ENCODE measurements at regions not wholly inside any gene's neighbourhood (a gene's known extent, or its start where the extent isn't known, plus 50 kb on each side); places are given as distances from the start of the nearest gene placed in this dataset.

GRCh38 chr18:78892177-78892576 lies 87.4 kb upstream of the SALL3 start:
- Histone ChIP-seq H3K4me3 (ENCODE audit: low read depth, low read length) (no peak overlapping the region), H3K27me3 (ENCODE audit: control insufficient read depth, insufficient read depth, low read length) (no peaks in the 10 kb centered on the region), H3K36me3 (ENCODE audit: control insufficient read depth, insufficient read depth, low read length) (no peaks in the 10 kb centered on the region)
- ChIA-PET POLR2A (no interaction called here), CTCF (no interaction called here)
- no peak for DNase-seq (ENCODE audit: low read depth)
- TF ChIP-seq, protein P1, sequence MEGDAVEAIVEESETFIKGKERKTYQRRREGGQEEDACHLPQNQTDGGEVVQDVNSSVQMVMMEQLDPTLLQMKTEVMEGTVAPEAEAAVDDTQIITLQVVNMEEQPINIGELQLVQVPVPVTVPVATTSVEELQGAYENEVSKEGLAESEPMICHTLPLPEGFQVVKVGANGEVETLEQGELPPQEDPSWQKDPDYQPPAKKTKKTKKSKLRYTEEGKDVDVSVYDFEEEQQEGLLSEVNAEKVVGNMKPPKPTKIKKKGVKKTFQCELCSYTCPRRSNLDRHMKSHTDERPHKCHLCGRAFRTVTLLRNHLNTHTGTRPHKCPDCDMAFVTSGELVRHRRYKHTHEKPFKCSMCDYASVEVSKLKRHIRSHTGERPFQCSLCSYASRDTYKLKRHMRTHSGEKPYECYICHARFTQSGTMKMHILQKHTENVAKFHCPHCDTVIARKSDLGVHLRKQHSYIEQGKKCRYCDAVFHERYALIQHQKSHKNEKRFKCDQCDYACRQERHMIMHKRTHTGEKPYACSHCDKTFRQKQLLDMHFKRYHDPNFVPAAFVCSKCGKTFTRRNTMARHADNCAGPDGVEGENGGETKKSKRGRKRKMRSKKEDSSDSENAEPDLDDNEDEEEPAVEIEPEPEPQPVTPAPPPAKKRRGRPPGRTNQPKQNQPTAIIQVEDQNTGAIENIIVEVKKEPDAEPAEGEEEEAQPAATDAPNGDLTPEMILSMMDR (IDR thresholded peaks at IDR 0.05; ENCODE audit: insufficient read depth, low read depth, low read length): no peak

DNA sequence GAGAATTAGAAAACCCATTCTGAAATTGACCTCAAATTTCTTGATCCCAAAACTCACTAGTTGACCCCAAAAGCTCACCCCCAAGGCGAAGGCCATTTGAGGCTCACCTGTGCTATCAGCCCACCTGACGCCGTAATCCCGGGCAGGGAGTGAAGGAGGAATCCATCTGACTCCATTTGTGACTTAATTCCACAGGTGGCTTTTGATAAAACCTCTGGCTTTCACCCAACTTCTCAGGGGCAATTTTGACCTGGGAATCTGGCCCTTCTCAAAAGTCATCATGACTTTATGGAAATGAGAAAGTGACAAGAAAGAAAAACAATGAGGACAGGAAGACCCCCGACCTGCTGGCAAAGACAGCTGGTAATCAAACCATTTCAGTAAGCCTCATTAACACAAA lies 86.9 kb upstream of the SALL3 start:
- TF ChIP-seq, protein P1 (IDR thresholded peaks at IDR 0.05; ENCODE audit: insufficient read depth, low read depth, low read length): no peak
- Histone ChIP-seq H3K4me3 (ENCODE audit: low read depth, low read length) (no peak overlapping the region), H3K27me3 (ENCODE audit: control insufficient read depth, insufficient read depth, low read length) (no peaks in the 10 kb centered on the region), H3K36me3 (ENCODE audit: control insufficient read depth, insufficient read depth, low read length) (no peaks in the 10 kb centered on the region)
- POLR2A ChIA-PET: no interaction called here
- CTCF ChIA-PET: no interaction called here
- DNase-seq (ENCODE audit: low read depth): no peak

DNA sequence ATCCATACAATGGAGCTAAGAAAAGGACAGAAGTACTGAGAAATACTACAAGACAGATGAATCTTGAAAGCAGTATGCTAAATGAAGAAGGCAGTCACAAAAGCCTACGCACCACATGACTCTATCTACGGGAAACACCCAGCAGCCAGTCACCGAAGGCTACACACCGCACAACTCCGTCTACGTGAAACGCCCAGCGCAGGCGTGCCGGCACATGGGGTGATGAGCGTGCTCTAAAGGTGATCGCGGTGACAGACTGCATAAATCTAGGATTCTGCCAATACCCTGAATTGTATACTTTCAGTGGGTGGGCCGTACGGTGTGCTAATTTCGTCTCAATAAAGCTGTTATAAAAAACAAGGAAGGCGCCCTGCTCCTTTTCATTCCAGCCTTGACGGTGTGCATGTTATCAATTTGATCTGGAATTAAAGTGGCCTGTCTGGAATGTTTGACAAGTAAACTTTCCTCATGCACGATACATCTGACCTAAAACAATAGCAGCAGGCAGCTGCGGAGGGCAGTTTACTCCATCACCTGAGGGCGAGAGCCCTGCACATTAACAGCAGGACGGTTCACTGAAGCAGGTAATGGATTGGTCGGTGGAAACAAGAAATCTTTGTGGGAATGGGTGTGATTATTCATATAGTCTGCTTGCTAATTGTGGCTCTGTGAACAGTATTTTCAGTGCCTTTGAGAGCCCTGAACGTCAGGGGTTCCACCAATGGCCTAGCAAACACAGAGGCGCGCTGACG lies 86.2 kb upstream of the SALL3 start:
- no peak for DNase-seq (ENCODE audit: low read depth)
- Histone ChIP-seq H3K36me3 (ENCODE audit: control insufficient read depth, insufficient read depth, low read length) (no peaks in the 10 kb centered on the region), H3K4me3 (ENCODE audit: low read depth, low read length) (no peak overlapping the region), H3K27me3 (ENCODE audit: control insufficient read depth, insufficient read depth, low read length) (no peaks in the 10 kb centered on the region)
- ChIA-PET CTCF (no interaction called here), POLR2A (no interaction called here)
- TF ChIP-seq, protein P1 (IDR thresholded peaks at IDR 0.05; ENCODE audit: insufficient read depth, low read depth, low read length): no peak

- no peak overlapping the region for H3K4me3 ChIP-seq (ENCODE audit: low read depth, low read length)
- DNase-seq (ENCODE audit: low read depth): no peak
- POLR2A ChIA-PET: no interaction called here
- TF ChIP-seq, protein P1 (IDR thresholded peaks at IDR 0.05; ENCODE audit: insufficient read depth, low read depth, low read length): no peak
- H3K36me3 ChIP-seq (ENCODE audit: control insufficient read depth, insufficient read depth, low read length): no peaks in the 10 kb centered on the region
- H3K27me3 ChIP-seq (ENCODE audit: control insufficient read depth, insufficient read depth, low read length): no peaks in the 10 kb centered on the region
- CTCF ChIA-PET: no interaction called here
Observed at GRCh38 chr18:78894033-78894305, 85.6 kb upstream of the SALL3 start.

DNA sequence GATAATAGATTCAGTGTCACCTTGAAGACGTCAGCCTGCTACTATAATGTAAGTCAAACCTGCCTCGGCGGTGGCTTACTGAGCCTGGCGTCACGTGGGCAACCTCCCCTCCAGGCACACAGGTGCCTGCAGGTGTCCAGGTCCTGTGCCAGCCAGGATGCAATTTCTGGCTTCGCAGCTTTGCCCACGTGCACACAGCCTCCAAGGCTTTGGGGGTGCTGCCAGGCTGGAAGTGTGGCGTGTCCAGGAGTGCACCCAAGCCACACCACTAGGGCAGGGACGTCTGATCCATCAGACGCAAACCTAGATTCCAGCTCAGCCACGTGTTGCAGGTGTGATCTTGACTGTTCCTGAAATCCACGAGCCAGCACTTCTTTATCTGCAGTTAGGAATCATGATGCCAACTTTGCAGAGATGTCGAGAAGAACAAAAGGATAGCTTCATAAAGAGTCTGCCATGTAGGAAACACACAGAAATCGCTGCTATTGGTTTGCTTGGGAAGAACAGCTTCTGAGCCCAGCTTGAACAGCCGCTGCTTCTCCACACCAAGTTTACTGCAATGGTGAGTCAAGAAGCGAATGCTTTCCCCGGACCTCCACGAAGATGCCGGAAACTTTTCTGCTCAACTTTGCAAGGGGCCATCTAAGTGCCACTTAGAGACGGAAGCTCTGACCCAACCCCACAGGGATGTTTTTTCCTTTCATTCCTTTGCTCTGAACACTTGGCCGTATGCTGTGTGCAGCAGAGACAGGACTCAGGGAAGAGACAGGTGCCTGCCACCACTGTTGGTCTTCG lies 84.2 kb upstream of the SALL3 start:
- CTCF ChIA-PET: no interaction called here
- H3K36me3 ChIP-seq (ENCODE audit: control insufficient read depth, insufficient read depth, low read length): no peaks in the 10 kb centered on the region

More for the DNA sequence above, 84.2 kb upstream of the SALL3 start:
- TF ChIP-seq, protein P1 (IDR thresholded peaks at IDR 0.05; ENCODE audit: insufficient read depth, low read depth, low read length): no peak
- no peak for DNase-seq (ENCODE audit: low read depth)
- POLR2A ChIA-PET: no interaction called here
- Histone ChIP-seq H3K27me3 (ENCODE audit: control insufficient read depth, insufficient read depth, low read length) (no peaks in the 10 kb centered on the region), H3K4me3 (ENCODE audit: low read depth, low read length) (no peak overlapping the region)
